Uterus (tissue), 2 donors: ENCODE measurements at regions not wholly inside any gene's neighbourhood (a gene's known extent, or its start where the extent isn't known, plus 50 kb on each side); places are given as distances from the start of the nearest gene placed in this dataset.

Source experiments
- POLR2A ChIP-seq, 2 donors: fragments of 450-650 bp; IDR thresholded peaks; one replicate each; pipeline ENCODE4 v1.6.1; 2016; ENCODE audit warnings: antibody characterized with exemption in 2 of 2, mild to moderate bottlenecking in 1 of 2, moderate library complexity in 1 of 2
- TF ChIP-seq, protein P1 (sequence below), 4 experiments: fragments of 200-600 bp in 2 of 4; fragments of 450-650 bp in 2 of 4; sonication (generic) in 2 of 4; IDR thresholded peaks; one replicate each; pipeline ENCODE4 v1.5.1; 2016 to 2019; ENCODE audit warnings: antibody characterized with exemption in 4 of 4, mild to moderate bottlenecking in 2 of 4, moderate library complexity in 1 of 4

DNA sequence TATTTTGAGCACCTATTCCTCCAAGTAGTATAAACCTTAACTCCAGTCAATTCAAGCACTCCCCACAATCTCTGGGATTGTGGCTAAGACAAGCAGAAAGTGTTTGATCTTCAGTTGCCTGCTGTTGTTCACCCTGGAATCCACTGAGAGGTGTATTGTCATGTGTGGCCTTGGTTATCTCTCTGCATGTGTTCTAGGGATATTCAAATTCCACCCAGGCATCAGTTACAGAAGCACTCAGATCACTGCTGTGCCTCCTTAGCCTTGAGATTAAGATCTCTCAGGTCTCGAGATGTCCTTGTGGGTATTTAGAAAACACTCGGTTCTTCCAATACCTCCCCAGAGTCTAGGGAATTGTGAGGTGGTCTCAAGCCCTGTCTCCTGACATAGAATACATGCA, 213.3 kb downstream of the SMARCA1 start:
- TF ChIP-seq, protein P1, sequence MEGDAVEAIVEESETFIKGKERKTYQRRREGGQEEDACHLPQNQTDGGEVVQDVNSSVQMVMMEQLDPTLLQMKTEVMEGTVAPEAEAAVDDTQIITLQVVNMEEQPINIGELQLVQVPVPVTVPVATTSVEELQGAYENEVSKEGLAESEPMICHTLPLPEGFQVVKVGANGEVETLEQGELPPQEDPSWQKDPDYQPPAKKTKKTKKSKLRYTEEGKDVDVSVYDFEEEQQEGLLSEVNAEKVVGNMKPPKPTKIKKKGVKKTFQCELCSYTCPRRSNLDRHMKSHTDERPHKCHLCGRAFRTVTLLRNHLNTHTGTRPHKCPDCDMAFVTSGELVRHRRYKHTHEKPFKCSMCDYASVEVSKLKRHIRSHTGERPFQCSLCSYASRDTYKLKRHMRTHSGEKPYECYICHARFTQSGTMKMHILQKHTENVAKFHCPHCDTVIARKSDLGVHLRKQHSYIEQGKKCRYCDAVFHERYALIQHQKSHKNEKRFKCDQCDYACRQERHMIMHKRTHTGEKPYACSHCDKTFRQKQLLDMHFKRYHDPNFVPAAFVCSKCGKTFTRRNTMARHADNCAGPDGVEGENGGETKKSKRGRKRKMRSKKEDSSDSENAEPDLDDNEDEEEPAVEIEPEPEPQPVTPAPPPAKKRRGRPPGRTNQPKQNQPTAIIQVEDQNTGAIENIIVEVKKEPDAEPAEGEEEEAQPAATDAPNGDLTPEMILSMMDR (IDR thresholded peaks at IDR 0.05), result no peak
- no peak for TF ChIP-seq POLR2A (IDR thresholded peaks at IDR 0.05)
